ENCODE measurements at regions not wholly inside any gene's neighbourhood (a gene's known extent, or its start where the extent isn't known, plus 50 kb on each side); places are given as distances from the start of the nearest gene placed in this dataset.

GRCh38 chr6:90663873-90664272 lies 77.0 kb upstream of the MAP3K7 start:
- TF ChIP-seq GATA2 (IDR thresholded peaks at IDR 0.05; ENCODE audit: low read depth, low read length) (no peak), GATA3 (IDR thresholded peaks at IDR 0.05; ENCODE audit: low read depth, low read length) (no peak)
